GM12878 (cell line): ENCODE measurements at regions not wholly inside any gene's neighbourhood (a gene's known extent, or its start where the extent isn't known, plus 50 kb on each side); places are given as distances from the start of the nearest gene placed in this dataset.

ENCODE experiments used
- ATAC-seq: fragments of 200-7000 bp; cut with Tn5 transposase; 3 replicates; pipeline ENCODE4 v1.9.1; 2020; ENCODE audit warnings: mild to moderate bottlenecking, moderate library complexity
- BruUV-seq: library from RNA; stranded (reverse); fragments of 400-500 nt; replicated peaks from 2 replicates; lab custom pipeline; 2021; lab: Mats Ljungman, UMichigan
- CTCF ChIA-PET: fragments of 300-600 bp; sonication (Branson Sonifier 250); formaldehyde crosslinking; extraction: SDS; loops from one replicate; lab custom pipeline; 2021; ENCODE audit warnings: inconsistent platforms; lab: Yijun Ruan, JAX
- POLR2A ChIA-PET: fragments of 350-600 bp; formaldehyde crosslinking; extraction: SDS; loops from one replicate; lab custom pipeline; 2021; ENCODE audit warnings: inconsistent platforms; lab: Charles Lee
- RAD21 ChIA-PET: fragments of 300-600 bp; sonication (Branson Sonifier 250); formaldehyde crosslinking; loops from one replicate; lab custom pipeline; 2023; ENCODE audit warnings: antibody characterized with exemption; ENCODE audit not compliant: unreplicated experiment; lab: Charles Lee
- SMC1A ChIA-PET: fragments of 300-600 bp; sonication (Branson Sonifier 250); formaldehyde crosslinking; loops from one replicate; lab custom pipeline; 2023; ENCODE audit not compliant: unreplicated experiment, uncharacterized antibody; lab: Charles Lee
- DNase-seq: peaks from one replicate; pipeline ENCODE4 v3.0.0-alpha.2; 2011; ENCODE audit warnings: low read depth, low spot score
- FAIRE-seq: peaks from 3 replicates; lab custom pipeline; 2011; peaks lifted over from hg19 to GRCh38; lab: Jason Lieb, UNC
- H2AFZ ChIP-seq: 2 replicates; pipeline ENCODE4 v1.6.0; 2011; ENCODE audit warnings: low read depth, low read length, control low read depth; ENCODE audit not compliant: control insufficient read depth
- H3K27ac ChIP-seq: 2 replicates; pipeline ENCODE4 v1.5.1; 2011; ENCODE audit warnings: control low read depth; ENCODE audit not compliant: control insufficient read depth, insufficient read depth
- H3K27me3 ChIP-seq, 2 experiments: replicated peaks in 1 of 2; 2 replicates each; pipeline versions ENCODE4 v1.6.0 to v1.6.1; 2011; ENCODE audit warnings: low read length in 1 of 2; ENCODE audit not compliant: control insufficient read depth in 2 of 2, insufficient read depth in 2 of 2
- H3K36me3 ChIP-seq, 2 experiments: 2 replicates each; pipeline ENCODE4 v1.5.1; 2011; ENCODE audit warnings: low read length in 1 of 2; ENCODE audit not compliant: control insufficient read depth in 2 of 2, insufficient read depth in 2 of 2
- H3K4me1 ChIP-seq: 2 replicates; pipeline ENCODE4 v1.6.1; 2011; ENCODE audit warnings: mild to moderate bottlenecking, low read length, moderate library complexity, mixed read lengths; ENCODE audit not compliant: control insufficient read depth, insufficient read depth
- H3K4me2 ChIP-seq: 2 replicates; pipeline ENCODE4 v1.6.0; 2011; ENCODE audit warnings: control low read depth; ENCODE audit not compliant: control insufficient read depth, insufficient read depth
- H3K4me3 ChIP-seq: fragments of 200-600 bp; sonication (generic); 2 replicates; pipeline ENCODE4 v1.5.1; 2016
- H3K79me2 ChIP-seq: 2 replicates; pipeline ENCODE4 v1.6.0; 2011; ENCODE audit warnings: low read length; ENCODE audit not compliant: control insufficient read depth, insufficient read depth
- H3K9ac ChIP-seq: 2 replicates; pipeline ENCODE4 v1.8.0; 2011; ENCODE audit warnings: low read length, control low read depth, mixed read lengths; ENCODE audit not compliant: control insufficient read depth, insufficient read depth
- H3K9me3 ChIP-seq: replicated peaks from 3 replicates; pipeline ENCODE4 v1.5.1; 2011; ENCODE audit warnings: mild to moderate bottlenecking, low read length; ENCODE audit not compliant: control insufficient read depth, insufficient read depth
- H4K20me1 ChIP-seq: 2 replicates; pipeline ENCODE4 v1.6.0; 2011; ENCODE audit not compliant: control insufficient read depth, insufficient read depth
- EED ChIP-seq: sonication (generic); IDR thresholded peaks from 2 replicates; pipeline ENCODE4 v1.6.1; 2016; ENCODE audit warnings: antibody characterized with exemption, low read depth
- MTA2 ChIP-seq: fragments of 450-650 bp; IDR thresholded peaks from 2 replicates; pipeline ENCODE4 v1.6.1; 2016; ENCODE audit warnings: low read depth, mild to moderate bottlenecking, moderate library complexity
- MYC ChIP-seq: IDR thresholded peaks from 2 replicates; pipeline ENCODE4 v1.6.1; 2011; ENCODE audit warnings: mild to moderate bottlenecking, low read length, moderate library complexity, inconsistent platforms; ENCODE audit not compliant: insufficient read depth, insufficient replicate concordance, insufficient read length, severe bottlenecking
- RFX5 ChIP-seq: IDR thresholded peaks from 2 replicates; pipeline ENCODE4 v1.6.1; 2011; ENCODE audit warnings: low read depth, low read length, improper control_type of control experiment
- TAF1 ChIP-seq: IDR thresholded peaks from 2 replicates; pipeline ENCODE4 v1.6.1; 2011; ENCODE audit warnings: mild to moderate bottlenecking, low read depth, low read length, borderline replicate concordance
- in situ Hi-C: fragments of 300-500 bp; cut with MboI; formaldehyde crosslinking; loops from 9 replicates; pipeline ENCODE4 v1.14.3; 2018; ENCODE audit warnings: mixed read lengths
- intact Hi-C: fragments of 100-400 bp; cut with micrococcal nuclease; formaldehyde crosslinking; loops from one replicate; pipeline ENCODE4 v1.14.2; 2022; ENCODE audit not compliant: unreplicated experiment
- TF ChIP-seq, protein P1 (sequence below): fragments of 450-650 bp; IDR thresholded peaks from 2 replicates; pipeline ENCODE4 v1.6.1; 2014; ENCODE audit warnings: mild to moderate bottlenecking
- TF ChIP-seq, protein P2 (sequence below): fragments of 450-650 bp; IDR thresholded peaks from 2 replicates; pipeline ENCODE4 v1.6.1; 2016; ENCODE audit warnings: mild to moderate bottlenecking
- TF ChIP-seq, protein P3 (sequence below): fragments of 450-650 bp; IDR thresholded peaks from 2 replicates; pipeline ENCODE4 v1.6.1; 2017; ENCODE audit warnings: borderline replicate concordance
- TF ChIP-seq, protein P4 (sequence below): IDR thresholded peaks from 2 replicates; pipeline ENCODE4 v1.6.1; 2012; ENCODE audit warnings: improper control_type of control experiment, low read depth, low read length; ENCODE audit not compliant: insufficient replicate concordance
- TF ChIP-seq, protein P5 (sequence below), 3 experiments: IDR thresholded peaks in 2 of 3; conservative IDR thresholded peaks in 1 of 3; 2 replicates each; pipeline ENCODE4 v1.5.1; 2011; ENCODE audit warnings: low read depth in 3 of 3, low read length in 3 of 3, mild to moderate bottlenecking in 3 of 3, control low read depth in 2 of 3, moderate library complexity in 2 of 3, inconsistent platforms in 1 of 3, mixed read lengths in 1 of 3; ENCODE audit not compliant: control insufficient read depth in 2 of 3, insufficient read depth in 1 of 3; ENCODE audit errors: extremely low read depth in 1 of 3

DNA sequence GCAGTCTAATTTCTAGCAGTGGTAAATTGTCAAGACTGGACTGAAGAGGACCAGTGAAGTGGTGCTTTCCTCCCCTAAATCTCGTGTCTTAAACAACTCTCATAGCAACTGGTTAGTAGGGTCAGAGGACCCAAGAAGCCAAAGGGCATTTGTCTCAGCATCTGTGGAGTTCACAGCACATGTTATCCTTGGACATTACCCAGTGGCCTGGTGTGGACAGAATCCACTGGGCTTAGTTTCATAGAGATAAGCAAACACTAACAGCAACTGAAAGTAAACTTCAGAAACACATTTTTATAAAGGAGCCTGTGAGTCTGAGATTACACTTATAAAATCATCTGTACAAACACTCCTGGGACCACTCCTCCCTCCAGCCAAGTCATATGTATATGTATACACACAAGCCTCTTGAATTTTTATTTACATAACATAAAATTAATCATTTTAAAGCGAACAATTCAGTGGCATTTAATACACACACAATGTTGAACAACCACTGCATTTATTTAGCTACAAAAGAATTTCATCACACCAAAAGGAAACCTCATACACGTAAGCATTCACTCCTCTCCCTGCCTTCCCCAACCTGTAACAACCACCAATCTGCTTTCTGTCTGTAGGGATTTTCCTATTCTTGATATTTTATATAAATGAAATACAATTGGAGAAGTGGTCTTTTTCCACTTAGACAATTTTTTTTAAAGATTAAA is 457.8 kb downstream of the RASEF start (continued):
- TF ChIP-seq, protein P1, sequence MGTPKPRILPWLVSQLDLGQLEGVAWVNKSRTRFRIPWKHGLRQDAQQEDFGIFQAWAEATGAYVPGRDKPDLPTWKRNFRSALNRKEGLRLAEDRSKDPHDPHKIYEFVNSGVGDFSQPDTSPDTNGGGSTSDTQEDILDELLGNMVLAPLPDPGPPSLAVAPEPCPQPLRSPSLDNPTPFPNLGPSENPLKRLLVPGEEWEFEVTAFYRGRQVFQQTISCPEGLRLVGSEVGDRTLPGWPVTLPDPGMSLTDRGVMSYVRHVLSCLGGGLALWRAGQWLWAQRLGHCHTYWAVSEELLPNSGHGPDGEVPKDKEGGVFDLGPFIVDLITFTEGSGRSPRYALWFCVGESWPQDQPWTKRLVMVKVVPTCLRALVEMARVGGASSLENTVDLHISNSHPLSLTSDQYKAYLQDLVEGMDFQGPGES, result no peak
- TF ChIP-seq, protein P2, sequence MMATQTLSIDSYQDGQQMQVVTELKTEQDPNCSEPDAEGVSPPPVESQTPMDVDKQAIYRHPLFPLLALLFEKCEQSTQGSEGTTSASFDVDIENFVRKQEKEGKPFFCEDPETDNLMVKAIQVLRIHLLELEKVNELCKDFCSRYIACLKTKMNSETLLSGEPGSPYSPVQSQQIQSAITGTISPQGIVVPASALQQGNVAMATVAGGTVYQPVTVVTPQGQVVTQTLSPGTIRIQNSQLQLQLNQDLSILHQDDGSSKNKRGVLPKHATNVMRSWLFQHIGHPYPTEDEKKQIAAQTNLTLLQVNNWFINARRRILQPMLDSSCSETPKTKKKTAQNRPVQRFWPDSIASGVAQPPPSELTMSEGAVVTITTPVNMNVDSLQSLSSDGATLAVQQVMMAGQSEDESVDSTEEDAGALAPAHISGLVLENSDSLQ, result no peak

DNA sequence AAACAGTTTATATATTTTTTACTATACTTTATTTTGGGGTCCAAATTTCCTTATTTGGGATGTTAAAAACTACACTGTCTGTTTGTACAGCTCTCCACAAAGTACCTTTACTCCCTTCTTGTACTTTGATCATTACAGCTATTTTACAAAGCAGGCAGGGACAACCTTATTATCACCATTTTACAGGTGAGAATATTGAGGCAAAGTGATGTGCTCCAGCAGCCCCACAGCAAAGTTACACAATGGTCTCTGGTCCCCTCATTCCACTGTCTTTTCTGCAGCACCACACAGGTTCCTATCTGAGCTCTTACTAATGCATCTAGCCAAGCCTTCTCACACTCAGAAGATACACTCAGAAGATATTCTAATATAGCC is 457.3 kb downstream of the RASEF start:
- FAIRE-seq, result no peak
- H2AFZ ChIP-seq, result no peak overlapping the region
- H3K4me3 ChIP-seq, result no peak overlapping the region
- no peaks in the 10 kb centered on the region for H3K27me3 ChIP-seq
- no peaks in the 10 kb centered on the region for H3K4me1 ChIP-seq
- DNase-seq, result no peak
- H3K4me2 ChIP-seq, result no peak overlapping the region
- in situ Hi-C loops, result no loop called here
- H3K9me3 ChIP-seq, result no peaks in the 10 kb centered on the region
- BruUV-seq, result no TSS peak
- H3K27ac ChIP-seq, result no peak overlapping the region
- ChIA-PET SMC1A (interaction anchor here (1.2 to 2.3 kb wide), 2 partner anchors 11 to 158 kb away, joined by 4 to 6 read pairs; no protein-coding TSS in a partner anchor), POLR2A (no interaction called here), CTCF (interaction anchor here (0.7 to 2.5 kb wide), 5 partner anchors 8 to 1083 kb away, joined by 3 to 11 read pairs (median 7); no protein-coding TSS in a partner anchor), RAD21 (interaction anchor here (0.9 kb wide), 1 partner anchor 504 kb away, joined by 3 read pairs; no protein-coding TSS in a partner anchor)
- ATAC-seq, result no peak
- intact Hi-C loops, result no loop called here
- H3K79me2 ChIP-seq, result no peaks in the 10 kb centered on the region
- no peak overlapping the region for H3K9ac ChIP-seq
- H3K36me3 ChIP-seq, result no peaks in the 10 kb centered on the region
- H4K20me1 ChIP-seq, result no peaks in the 10 kb centered on the region
- TF ChIP-seq, protein P3, sequence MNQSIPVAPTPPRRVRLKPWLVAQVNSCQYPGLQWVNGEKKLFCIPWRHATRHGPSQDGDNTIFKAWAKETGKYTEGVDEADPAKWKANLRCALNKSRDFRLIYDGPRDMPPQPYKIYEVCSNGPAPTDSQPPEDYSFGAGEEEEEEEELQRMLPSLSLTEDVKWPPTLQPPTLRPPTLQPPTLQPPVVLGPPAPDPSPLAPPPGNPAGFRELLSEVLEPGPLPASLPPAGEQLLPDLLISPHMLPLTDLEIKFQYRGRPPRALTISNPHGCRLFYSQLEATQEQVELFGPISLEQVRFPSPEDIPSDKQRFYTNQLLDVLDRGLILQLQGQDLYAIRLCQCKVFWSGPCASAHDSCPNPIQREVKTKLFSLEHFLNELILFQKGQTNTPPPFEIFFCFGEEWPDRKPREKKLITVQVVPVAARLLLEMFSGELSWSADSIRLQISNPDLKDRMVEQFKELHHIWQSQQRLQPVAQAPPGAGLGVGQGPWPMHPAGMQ, result no peak
- TF ChIP-seq, protein P4, sequence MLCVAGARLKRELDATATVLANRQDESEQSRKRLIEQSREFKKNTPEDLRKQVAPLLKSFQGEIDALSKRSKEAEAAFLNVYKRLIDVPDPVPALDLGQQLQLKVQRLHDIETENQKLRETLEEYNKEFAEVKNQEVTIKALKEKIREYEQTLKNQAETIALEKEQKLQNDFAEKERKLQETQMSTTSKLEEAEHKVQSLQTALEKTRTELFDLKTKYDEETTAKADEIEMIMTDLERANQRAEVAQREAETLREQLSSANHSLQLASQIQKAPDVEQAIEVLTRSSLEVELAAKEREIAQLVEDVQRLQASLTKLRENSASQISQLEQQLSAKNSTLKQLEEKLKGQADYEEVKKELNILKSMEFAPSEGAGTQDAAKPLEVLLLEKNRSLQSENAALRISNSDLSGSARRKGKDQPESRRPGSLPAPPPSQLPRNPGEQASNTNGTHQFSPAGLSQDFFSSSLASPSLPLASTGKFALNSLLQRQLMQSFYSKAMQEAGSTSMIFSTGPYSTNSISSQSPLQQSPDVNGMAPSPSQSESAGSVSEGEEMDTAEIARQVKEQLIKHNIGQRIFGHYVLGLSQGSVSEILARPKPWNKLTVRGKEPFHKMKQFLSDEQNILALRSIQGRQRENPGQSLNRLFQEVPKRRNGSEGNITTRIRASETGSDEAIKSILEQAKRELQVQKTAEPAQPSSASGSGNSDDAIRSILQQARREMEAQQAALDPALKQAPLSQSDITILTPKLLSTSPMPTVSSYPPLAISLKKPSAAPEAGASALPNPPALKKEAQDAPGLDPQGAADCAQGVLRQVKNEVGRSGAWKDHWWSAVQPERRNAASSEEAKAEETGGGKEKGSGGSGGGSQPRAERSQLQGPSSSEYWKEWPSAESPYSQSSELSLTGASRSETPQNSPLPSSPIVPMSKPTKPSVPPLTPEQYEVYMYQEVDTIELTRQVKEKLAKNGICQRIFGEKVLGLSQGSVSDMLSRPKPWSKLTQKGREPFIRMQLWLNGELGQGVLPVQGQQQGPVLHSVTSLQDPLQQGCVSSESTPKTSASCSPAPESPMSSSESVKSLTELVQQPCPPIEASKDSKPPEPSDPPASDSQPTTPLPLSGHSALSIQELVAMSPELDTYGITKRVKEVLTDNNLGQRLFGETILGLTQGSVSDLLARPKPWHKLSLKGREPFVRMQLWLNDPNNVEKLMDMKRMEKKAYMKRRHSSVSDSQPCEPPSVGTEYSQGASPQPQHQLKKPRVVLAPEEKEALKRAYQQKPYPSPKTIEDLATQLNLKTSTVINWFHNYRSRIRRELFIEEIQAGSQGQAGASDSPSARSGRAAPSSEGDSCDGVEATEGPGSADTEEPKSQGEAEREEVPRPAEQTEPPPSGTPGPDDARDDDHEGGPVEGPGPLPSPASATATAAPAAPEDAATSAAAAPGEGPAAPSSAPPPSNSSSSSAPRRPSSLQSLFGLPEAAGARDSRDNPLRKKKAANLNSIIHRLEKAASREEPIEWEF, result no peak
- no peak for TF ChIP-seq MTA2
- TF ChIP-seq EED, result no peak
- no peak for TF ChIP-seq TAF1
- TF ChIP-seq RFX5, result no peak
- no peak for TF ChIP-seq MYC
- TF ChIP-seq, protein P5, sequence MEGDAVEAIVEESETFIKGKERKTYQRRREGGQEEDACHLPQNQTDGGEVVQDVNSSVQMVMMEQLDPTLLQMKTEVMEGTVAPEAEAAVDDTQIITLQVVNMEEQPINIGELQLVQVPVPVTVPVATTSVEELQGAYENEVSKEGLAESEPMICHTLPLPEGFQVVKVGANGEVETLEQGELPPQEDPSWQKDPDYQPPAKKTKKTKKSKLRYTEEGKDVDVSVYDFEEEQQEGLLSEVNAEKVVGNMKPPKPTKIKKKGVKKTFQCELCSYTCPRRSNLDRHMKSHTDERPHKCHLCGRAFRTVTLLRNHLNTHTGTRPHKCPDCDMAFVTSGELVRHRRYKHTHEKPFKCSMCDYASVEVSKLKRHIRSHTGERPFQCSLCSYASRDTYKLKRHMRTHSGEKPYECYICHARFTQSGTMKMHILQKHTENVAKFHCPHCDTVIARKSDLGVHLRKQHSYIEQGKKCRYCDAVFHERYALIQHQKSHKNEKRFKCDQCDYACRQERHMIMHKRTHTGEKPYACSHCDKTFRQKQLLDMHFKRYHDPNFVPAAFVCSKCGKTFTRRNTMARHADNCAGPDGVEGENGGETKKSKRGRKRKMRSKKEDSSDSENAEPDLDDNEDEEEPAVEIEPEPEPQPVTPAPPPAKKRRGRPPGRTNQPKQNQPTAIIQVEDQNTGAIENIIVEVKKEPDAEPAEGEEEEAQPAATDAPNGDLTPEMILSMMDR (IDR thresholded peaks at IDR 0.05 in 2 of 3, conservative IDR thresholded peaks at IDR 0.05 in 1 of 3; ENCODE audit: control insufficient read depth in 2 of 3, extremely low read depth in 1 of 3, insufficient read depth in 1 of 3, low read depth in 3 of 3, low read length in 3 of 3), result no peak
